Esophagus squamous epithelium (tissue), 4 donors: ENCODE measurements at regions not wholly inside any gene's neighbourhood (a gene's known extent, or its start where the extent isn't known, plus 50 kb on each side); places are given as distances from the start of the nearest gene placed in this dataset.

Source experiments
- CTCF ChIP-seq, 6 experiments: fragments of 450-650 bp in 4 of 6; fragments of 200-600 bp in 2 of 6; sonication (generic) in 2 of 6; IDR thresholded peaks; one replicate each; pipeline ENCODE4 v1.5.1; 2016 to 2019; ENCODE audit warnings: antibody characterized with exemption in 6 of 6, mild to moderate bottlenecking in 4 of 6, moderate library complexity in 4 of 6
- POLR2A ChIP-seq, 4 donors: fragments of 450-650 bp; IDR thresholded peaks; one replicate each; pipeline ENCODE4 v1.6.1; 2017; ENCODE audit warnings: antibody characterized with exemption in 4 of 4, mild to moderate bottlenecking in 4 of 4, moderate library complexity in 3 of 4

GRCh38 chr20:56859039-56859800, 230.1 kb downstream of the TFAP2C start:
- no peak for TF ChIP-seq POLR2A (IDR thresholded peaks at IDR 0.05)
- TF ChIP-seq CTCF (IDR thresholded peaks at IDR 0.05) = no peak
